Spleen (tissue), 11 donors: ENCODE measurements at regions not wholly inside any gene's neighbourhood (a gene's known extent, or its start where the extent isn't known, plus 50 kb on each side); places are given as distances from the start of the nearest gene placed in this dataset.

Experiments
- DNase-seq: peaks from one replicate; pipeline ENCODE4 v3.0.0-alpha.2; 2020
- H3K27ac ChIP-seq, 8 donors: fragments of 200-600 bp; sonication (generic) in 7 of 8; 1 replicate in 4 of 8; 2 replicates in 4 of 8; pipeline versions ENCODE4 v1.5.0 to v1.8.0; 2016 to 2021; ENCODE audit warnings: inconsistent platforms in 4 of 8, mild to moderate bottlenecking in 4 of 8, moderate library complexity in 1 of 8
- H3K27me3 ChIP-seq, 7 donors: fragments of 200-600 bp; sonication (generic) in 6 of 7; replicated peaks in 1 of 7; 1 replicate in 4 of 7; 2 replicates in 3 of 7; pipeline versions ENCODE4 v1.5.0 to v1.8.0; 2016 to 2021; ENCODE audit warnings: inconsistent platforms in 3 of 7, mild to moderate bottlenecking in 1 of 7
- H3K36me3 ChIP-seq, 6 donors: fragments of 200-600 bp; sonication (generic) in 5 of 6; 1 replicate in 4 of 6; 2 replicates in 2 of 6; pipeline versions ENCODE4 v1.5.0 to v1.8.0; 2016 to 2021; ENCODE audit warnings: inconsistent platforms in 2 of 6
- H3K4me1 ChIP-seq, 6 donors: fragments of 200-600 bp; sonication (generic) in 5 of 6; 1 replicate in 3 of 6; 2 replicates in 3 of 6; pipeline versions ENCODE4 v1.5.0 to v1.8.0; 2016 to 2021; ENCODE audit warnings: inconsistent platforms in 3 of 6
- H3K4me3 ChIP-seq, 8 donors: fragments of 200-600 bp; sonication (generic) in 7 of 8; 1 replicate in 4 of 8; 2 replicates in 4 of 8; pipeline versions ENCODE4 v1.5.0 to v1.8.0; 2016 to 2021; ENCODE audit warnings: inconsistent platforms in 4 of 8, mild to moderate bottlenecking in 4 of 8, moderate library complexity in 2 of 8
- H3K9me3 ChIP-seq, 8 donors: fragments of 200-600 bp; sonication (generic) in 7 of 8; 1 replicate in 4 of 8; 2 replicates in 4 of 8; pipeline versions ENCODE4 v1.5.0 to v1.8.0; 2016 to 2021; ENCODE audit warnings: inconsistent platforms in 4 of 8
- POLR2A ChIP-seq, 3 donors: fragments of 450-650 bp; IDR thresholded peaks; one replicate each; pipeline ENCODE4 v1.5.1; 2017; ENCODE audit warnings: antibody characterized with exemption in 3 of 3, mild to moderate bottlenecking in 1 of 3
- POLR2AphosphoS5 ChIP-seq, 3 donors: sonication (generic); formaldehyde crosslinking; IDR thresholded peaks; one replicate each; pipeline ENCODE4 v1.5.1; 2017; ENCODE audit warnings: antibody characterized with exemption in 3 of 3
- WGBS, 5 donors: extraction: QIAGEN DNeasy Blood & Tissue Kit in 3 of 5; methylation state at CpG; one replicate each; pipeline versions ENCODE4 v1.1.5 to v1.1.7; 2013 to 2018; 5-methylcytosine and 5-hydroxymethylcytosine counted together
- intact Hi-C: fragments of 100-400 bp; cut with DNase I; formaldehyde crosslinking; loops from one replicate; pipeline ENCODE4 v1.15.0; 2023; ENCODE audit warnings: low total_unique reads
- TF ChIP-seq, protein P1 (sequence below), 11 experiments: fragments of 200-600 bp in 7 of 11; fragments of 450-650 bp in 4 of 11; sonication (generic) in 4 of 11; IDR thresholded peaks in 8 of 11; conservative IDR thresholded peaks in 3 of 11; 1 replicate in 7 of 11; 2 replicates in 4 of 11; pipeline versions ENCODE4 v1.4.0 to v1.8.0; 2016 to 2021; ENCODE audit warnings: antibody characterized with exemption in 11 of 11, inconsistent platforms in 4 of 11, mild to moderate bottlenecking in 1 of 11
- donor health status: healthy with polysubstance abuse.
- donor health status: DM: no; HTN: no; CAD: no; lungs with moderate emphysema.
- donor health status: DM: no; HTN: no; CAD: no.
- donor health status: Bipolar disorder and iron deficiency.
- donor health status: healthy.
- donor health status: DM: no; HTN: no; CAD: no.
- donor health status: DM: yes; HTN: yes; CAD: no.

GRCh38 chr2:82062463-82062862 is 1757.9 kb upstream of the LRRTM1 start:
- H3K9me3 ChIP-seq: peaks cover 0 to 5% (median 0%) of the 10 kb centered on the region in 8 donors
- H3K36me3 ChIP-seq: no peaks in the 10 kb centered on the region
- 48 to 82% (median 78%) methylated on average over 2 of the region's 2 CpGs for WGBS, 5 donors
- no peak overlapping the region for H3K27ac ChIP-seq
- intact Hi-C loops: no loop called here
- H3K4me3 ChIP-seq: no peak overlapping the region
- H3K27me3 ChIP-seq: no peaks in the 10 kb centered on the region
- no peak for DNase-seq
- TF ChIP-seq, protein P1, sequence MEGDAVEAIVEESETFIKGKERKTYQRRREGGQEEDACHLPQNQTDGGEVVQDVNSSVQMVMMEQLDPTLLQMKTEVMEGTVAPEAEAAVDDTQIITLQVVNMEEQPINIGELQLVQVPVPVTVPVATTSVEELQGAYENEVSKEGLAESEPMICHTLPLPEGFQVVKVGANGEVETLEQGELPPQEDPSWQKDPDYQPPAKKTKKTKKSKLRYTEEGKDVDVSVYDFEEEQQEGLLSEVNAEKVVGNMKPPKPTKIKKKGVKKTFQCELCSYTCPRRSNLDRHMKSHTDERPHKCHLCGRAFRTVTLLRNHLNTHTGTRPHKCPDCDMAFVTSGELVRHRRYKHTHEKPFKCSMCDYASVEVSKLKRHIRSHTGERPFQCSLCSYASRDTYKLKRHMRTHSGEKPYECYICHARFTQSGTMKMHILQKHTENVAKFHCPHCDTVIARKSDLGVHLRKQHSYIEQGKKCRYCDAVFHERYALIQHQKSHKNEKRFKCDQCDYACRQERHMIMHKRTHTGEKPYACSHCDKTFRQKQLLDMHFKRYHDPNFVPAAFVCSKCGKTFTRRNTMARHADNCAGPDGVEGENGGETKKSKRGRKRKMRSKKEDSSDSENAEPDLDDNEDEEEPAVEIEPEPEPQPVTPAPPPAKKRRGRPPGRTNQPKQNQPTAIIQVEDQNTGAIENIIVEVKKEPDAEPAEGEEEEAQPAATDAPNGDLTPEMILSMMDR (IDR thresholded peaks at IDR 0.05 in 8 of 11, conservative IDR thresholded peaks at IDR 0.05 in 3 of 11): no peak
- TF ChIP-seq POLR2AphosphoS5 (IDR thresholded peaks at IDR 0.05) (no peak), POLR2A (IDR thresholded peaks at IDR 0.05) (no peak)
- H3K4me1 ChIP-seq: no peaks in the 10 kb centered on the region

DNA sequence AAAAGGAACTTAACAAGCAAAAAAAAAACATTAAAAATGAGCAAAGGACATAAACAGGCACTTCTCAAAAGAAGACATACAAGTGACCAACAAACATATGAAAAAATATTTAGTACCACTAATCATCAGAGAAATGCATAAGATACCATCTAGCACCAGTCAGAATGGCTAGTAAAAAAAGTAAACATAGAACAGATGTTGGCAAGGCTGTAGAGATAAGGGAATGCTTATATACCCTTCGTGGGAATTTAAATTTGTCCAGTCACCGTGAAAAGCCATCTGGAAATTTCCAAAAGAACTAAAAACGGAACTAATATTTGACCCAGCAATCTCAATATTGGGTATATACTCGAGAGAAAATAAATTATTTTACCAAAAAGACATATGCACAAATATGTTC is 1751.3 kb upstream of the LRRTM1 start:
- Histone ChIP-seq H3K4me1 (no peaks in the 10 kb centered on the region), H3K27ac (no peak overlapping the region), H3K4me3 (no peak overlapping the region), H3K36me3 (no peaks in the 10 kb centered on the region), H3K27me3 (no peaks in the 10 kb centered on the region), H3K9me3 (no peaks in the 10 kb centered on the region)
- WGBS, 5 donors: 44 to 68% (median 60%) methylated on average over 4 of the region's 4 CpGs
- DNase-seq: no peak
- TF ChIP-seq POLR2AphosphoS5 (IDR thresholded peaks at IDR 0.05) (no peak), POLR2A (IDR thresholded peaks at IDR 0.05) (no peak)
- TF ChIP-seq, protein P1 (IDR thresholded peaks at IDR 0.05 in 8 of 11, conservative IDR thresholded peaks at IDR 0.05 in 3 of 11): no peak
- intact Hi-C loops: no loop called here

- Histone ChIP-seq H3K4me1 (no peaks in the 10 kb centered on the region), H3K9me3 (peaks cover 0 to 67% (median 39%) of the 10 kb centered on the region in 8 donors), H3K27me3 (no peaks in the 10 kb centered on the region), H3K36me3 (no peaks in the 10 kb centered on the region), H3K4me3 (no peak overlapping the region), H3K27ac (no peak overlapping the region)
- intact Hi-C loops: no loop called here
- TF ChIP-seq POLR2AphosphoS5 (IDR thresholded peaks at IDR 0.05): no peak
- no peak for TF ChIP-seq POLR2A (IDR thresholded peaks at IDR 0.05)
- TF ChIP-seq, protein P1 (IDR thresholded peaks at IDR 0.05 in 8 of 11, conservative IDR thresholded peaks at IDR 0.05 in 3 of 11): no peak
- DNase-seq: no peak
- 48 to 77% (median 70%) methylated on average over 2 of the region's 2 CpGs for WGBS, 5 donors
These were observed 1739.3 kb upstream of the LRRTM1 start for GRCh38 chr2:82043867-82044266.

- WGBS, 5 donors: 74 to 86% (median 77%) methylated on average over 5 of the region's 5 CpGs
- H3K27me3 ChIP-seq: no peaks in the 10 kb centered on the region
These were observed 1723.5 kb upstream of the LRRTM1 start for GRCh38 chr2:82027921-82028615.

More at GRCh38 chr2:82027921-82028615, 1723.5 kb upstream of the LRRTM1 start:
- H3K9me3 ChIP-seq: peaks cover 0 to 49% (median 28%) of the 10 kb centered on the region in 8 donors
- intact Hi-C loops: no loop called here
- no peak overlapping the region for H3K27ac ChIP-seq
- no peaks in the 10 kb centered on the region for H3K4me1 ChIP-seq
- H3K4me3 ChIP-seq: no peak overlapping the region
- no peaks in the 10 kb centered on the region for H3K36me3 ChIP-seq
- TF ChIP-seq, protein P1 (IDR thresholded peaks at IDR 0.05 in 8 of 11, conservative IDR thresholded peaks at IDR 0.05 in 3 of 11): no peak
- no peak for TF ChIP-seq POLR2AphosphoS5 (IDR thresholded peaks at IDR 0.05)
- TF ChIP-seq POLR2A (IDR thresholded peaks at IDR 0.05): no peak
- DNase-seq: no peak
